NCI-H1694 treated with DMSO at 0.1 percent for 48 hours (cell line): ENCODE measurements at regions not wholly inside any gene's neighbourhood (a gene's known extent, or its start where the extent isn't known, plus 50 kb on each side); places are given as distances from the start of the nearest gene placed in this dataset.
"Not testable (repeated sequence)": the region's sequence is repeated elsewhere in the genome, so short reads cannot be mapped to it uniquely, and the experiment has no call there.

Source experiments
- DNase-seq: peaks from one replicate; lab custom pipeline; 2025; lab: John Stamatoyannopoulos, UW

GRCh38 chr2:210730672-210731071, 174.3 kb downstream of the CPS1 start:
- DNase-seq: no peak

GRCh38 chr2:210746826-210747225, 190.4 kb downstream of the CPS1 start:
- not testable (repeated sequence) for DNase-seq

- no peak for DNase-seq
Measured at GRCh38 chr2:210752532-210752931, 196.1 kb downstream of the CPS1 start.

- no peak for DNase-seq
Measured at GRCh38 chr2:210753386-210753785, 197.0 kb downstream of the CPS1 start.

GRCh38 chr2:210756855-210757254, 200.5 kb downstream of the CPS1 start:
- DNase-seq: no peak

- DNase-seq: no peak
Measured at GRCh38 chr2:210762604-210763588, 206.5 kb downstream of the CPS1 start.

- no peak for DNase-seq
Measured at GRCh38 chr2:210768329-210768910, 212.0 kb downstream of the CPS1 start.

GRCh38 chr2:210776756-210777155, 220.4 kb downstream of the CPS1 start:
- no peak for DNase-seq

GRCh38 chr2:210782222-210782621, 225.8 kb downstream of the CPS1 start:
- no peak for DNase-seq

GRCh38 chr2:210787831-210788230, 231.4 kb downstream of the CPS1 start:
- DNase-seq: not testable (repeated sequence)

GRCh38 chr2:210792000-210792399, 235.6 kb downstream of the CPS1 start:
- peak; percentile 74 for DNase-seq

GRCh38 chr2:210795506-210795905, 239.1 kb downstream of the CPS1 start:
- no peak for DNase-seq

- DNase-seq: no peak
Measured at GRCh38 chr2:210798180-210798579, 241.8 kb downstream of the CPS1 start.

GRCh38 chr2:210814251-210815025, 258.0 kb downstream of the CPS1 start:
- DNase-seq: no peak

- DNase-seq: no peak
Measured at GRCh38 chr2:210816769-210817168, 260.4 kb downstream of the CPS1 start.

- no peak for DNase-seq
Measured at GRCh38 chr2:210818473-210818872, 262.1 kb downstream of the CPS1 start.

- no peak for DNase-seq
Measured at GRCh38 chr2:210833403-210833802, 277.0 kb downstream of the CPS1 start.

- no peak for DNase-seq
Measured at GRCh38 chr2:210839034-210839433, 282.6 kb downstream of the CPS1 start.

- no peak for DNase-seq
Measured at GRCh38 chr2:210839450-210839849, 283.1 kb downstream of the CPS1 start.

- no peak for DNase-seq
Measured at GRCh38 chr2:210842896-210843295, 286.5 kb downstream of the CPS1 start.

GRCh38 chr2:210844016-210844415, 287.6 kb downstream of the CPS1 start:
- no peak for DNase-seq

GRCh38 chr2:210859314-210859713, 302.9 kb downstream of the CPS1 start:
- no peak for DNase-seq

GRCh38 chr2:210860276-210860675, 303.9 kb downstream of the CPS1 start:
- DNase-seq: no peak
